HepG2 (cell line): ENCODE measurements at regions not wholly inside any gene's neighbourhood (a gene's known extent, or its start where the extent isn't known, plus 50 kb on each side); places are given as distances from the start of the nearest gene placed in this dataset.

Source experiments
- ATAC-seq: fragments of 200-7000 bp; cut with Tn5 transposase; 3 replicates; pipeline ENCODE4 v1.9.1; 2020; ENCODE audit warnings: mild to moderate bottlenecking, moderate library complexity
- BruUV-seq: library from RNA; stranded (reverse); fragments of 400-500 nt; replicated peaks from 2 replicates; lab custom pipeline; 2021; lab: Mats Ljungman, UMichigan
- CTCF ChIA-PET: fragments of 300-600 bp; formaldehyde crosslinking; extraction: SDS; loops from one replicate; lab custom pipeline; 2021; ENCODE audit warnings: low total read pairs, inconsistent platforms, low intra/inter-chr PET ratio; lab: Yijun Ruan, JAX
- POLR2A ChIA-PET: fragments of 350-600 bp; sonication (Branson Sonifier 250); formaldehyde crosslinking; loops from one replicate; lab custom pipeline; 2020; ENCODE audit warnings: antibody characterized with exemption, inconsistent platforms; lab: Yijun Ruan, JAX
- DNase-seq: peaks from one replicate; pipeline ENCODE4 v3.0.0-alpha.2; 2015; ENCODE audit warnings: low spot score
- FAIRE-seq: peaks from 3 replicates; lab custom pipeline; 2011; peaks lifted over from hg19 to GRCh38; lab: Jason Lieb, UNC
- H2AFZ ChIP-seq: one replicate; pipeline ENCODE4 v1.6.1; 2011; ENCODE audit warnings: low read length, inconsistent platforms
- H3K27ac ChIP-seq: fragments of 300-600 bp; 3 replicates; pipeline ENCODE4 v1.8.0; 2011; ENCODE audit warnings: mixed run types, mild to moderate bottlenecking, mixed read lengths, low read length, inconsistent platforms; ENCODE audit not compliant: insufficient read depth; ENCODE audit errors: extremely low read length
- H3K27me3 ChIP-seq, 2 experiments: fragments of 200-600 bp in 1 of 2; 2 replicates in 1 of 2; 3 replicates in 1 of 2; pipeline versions ENCODE4 v1.6.0 to v1.8.0; 2011; ENCODE audit warnings: low read length in 2 of 2, mild to moderate bottlenecking in 2 of 2, moderate library complexity in 2 of 2, inconsistent platforms in 1 of 2; ENCODE audit not compliant: insufficient read depth in 2 of 2, control insufficient read depth in 1 of 2
- H3K36me3 ChIP-seq, 2 experiments: fragments of 200-600 bp in 1 of 2; replicated peaks in 1 of 2; 2 replicates in 1 of 2; 3 replicates in 1 of 2; pipeline versions ENCODE4 v1.5.1 to v1.8.0; 2011; ENCODE audit warnings: low read length in 2 of 2, inconsistent platforms in 1 of 2; ENCODE audit not compliant: insufficient read depth in 2 of 2, control insufficient read depth in 1 of 2
- H3K4me1 ChIP-seq: 2 replicates; pipeline ENCODE4 v1.5.1; 2012; ENCODE audit warnings: low read length, inconsistent platforms; ENCODE audit not compliant: insufficient read depth
- H3K4me2 ChIP-seq: 2 replicates; pipeline ENCODE4 v1.6.0; 2011; ENCODE audit warnings: low read depth, low read length, inconsistent platforms
- H3K4me3 ChIP-seq, 3 experiments: fragments of 200-600 bp in 1 of 3; sonication (generic), shearing (Covaris generic) in 1 of 3; replicated peaks in 1 of 3; 2 replicates each; pipeline ENCODE4 v1.5.1; 2011 to 2016; ENCODE audit warnings: low read length in 3 of 3, inconsistent platforms in 2 of 3, low read depth in 2 of 3, mild to moderate bottlenecking in 2 of 3, control low read depth in 1 of 3, mixed read lengths in 1 of 3; ENCODE audit not compliant: insufficient read depth in 1 of 3
- H3K79me2 ChIP-seq: one replicate; pipeline ENCODE4 v1.6.1; 2011; ENCODE audit warnings: low read length, inconsistent platforms; ENCODE audit not compliant: insufficient read depth
- H3K9ac ChIP-seq: 2 replicates; pipeline ENCODE4 v1.6.0; 2011; ENCODE audit warnings: mild to moderate bottlenecking, low read depth, low read length, inconsistent platforms; ENCODE audit not compliant: insufficient read depth
- H3K9me3 ChIP-seq: 2 replicates; pipeline ENCODE4 v1.5.1; 2012; ENCODE audit warnings: mild to moderate bottlenecking, low read length
- H4K20me1 ChIP-seq: 2 replicates; pipeline ENCODE4 v1.6.0; 2011; ENCODE audit warnings: inconsistent platforms, mild to moderate bottlenecking, low read length, moderate library complexity; ENCODE audit not compliant: insufficient read depth
- ELF1 ChIP-seq: sonication (generic); formaldehyde crosslinking; IDR thresholded peaks from 2 replicates; pipeline ENCODE4 v1.4.0; 2020; ENCODE audit warnings: missing genetic modification reagents
- KLF13 ChIP-seq: sonication (generic); formaldehyde crosslinking; IDR thresholded peaks from 2 replicates; pipeline ENCODE4 v1.4.0; 2020; ENCODE audit warnings: mild to moderate bottlenecking, missing genetic modification reagents
- KMT2B ChIP-seq: IDR thresholded peaks from 2 replicates; pipeline ENCODE4 v1.6.1; 2016; ENCODE audit warnings: missing genetic modification reagents, missing compliant biosample characterization
- MXI1 ChIP-seq: IDR thresholded peaks from 3 replicates; pipeline ENCODE4 v1.6.1; 2012; ENCODE audit warnings: low read depth, low read length, inconsistent platforms, borderline replicate concordance
- NR2F1 ChIP-seq, 2 experiments: fragments of 450-650 bp in 1 of 2; formaldehyde crosslinking in 1 of 2; IDR thresholded peaks; 2 replicates each; pipeline versions ENCODE4 v1.5.0 to v1.6.1; 2016 to 2020; ENCODE audit warnings: mild to moderate bottlenecking in 1 of 2, missing compliant biosample characterization in 1 of 2, missing genetic modification reagents in 1 of 2, moderate library complexity in 1 of 2
- RFX5 ChIP-seq: IDR thresholded peaks from 2 replicates; pipeline ENCODE4 v1.6.1; 2011; ENCODE audit warnings: low read depth, low read length, improper control_type of control experiment
- ZNF557 ChIP-seq: sonication (generic); formaldehyde crosslinking; IDR thresholded peaks from 2 replicates; pipeline ENCODE4 v1.4.0; 2020; ENCODE audit warnings: missing genetic modification reagents
- WGBS: methylation state at CpG from one replicate; pipeline ENCODE4 v1.1.6; 2017; ENCODE audit warnings: low lambda C conversion rate; 5-methylcytosine and 5-hydroxymethylcytosine counted together
- in situ Hi-C: cut with HindIII; loops from 2 replicates; pipeline ENCODE4 v1.10.0; 2017; ENCODE audit warnings: low pct_unique_long_range_greater_than_20kb; ENCODE audit not compliant: extremely low pct_ligation_motif_present
- intact Hi-C: fragments of 100-400 bp; cut with micrococcal nuclease; formaldehyde crosslinking; loops from one replicate; pipeline ENCODE4 v1.10.0; 2022; ENCODE audit not compliant: unreplicated experiment
- TF ChIP-seq, protein P1 (sequence below): sonication (generic); formaldehyde crosslinking; IDR thresholded peaks from 2 replicates; pipeline ENCODE4 v1.5.0; 2020; ENCODE audit warnings: mild to moderate bottlenecking, missing genetic modification reagents

DNA sequence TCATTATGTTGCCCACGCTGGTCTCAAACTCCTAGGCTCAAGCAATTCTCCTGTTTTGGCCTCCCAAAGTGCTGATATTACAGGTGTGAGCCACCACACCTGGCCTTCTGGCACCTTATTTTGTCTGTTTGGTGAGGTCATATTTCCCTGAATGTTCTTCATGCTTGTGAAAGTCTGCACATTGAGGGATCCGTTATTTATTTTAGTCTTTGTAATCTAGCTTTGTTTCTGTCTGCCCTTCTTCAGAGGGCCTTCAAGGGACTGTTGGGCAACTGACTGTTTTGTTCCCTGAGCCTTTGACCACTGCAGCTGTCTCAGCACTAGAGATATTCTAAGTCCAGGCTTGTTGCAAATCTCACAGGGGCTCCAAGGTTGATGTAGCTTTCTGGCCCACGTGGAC, 110.5 kb upstream of the RFC3 start (continued):
- TF ChIP-seq, protein P1, sequence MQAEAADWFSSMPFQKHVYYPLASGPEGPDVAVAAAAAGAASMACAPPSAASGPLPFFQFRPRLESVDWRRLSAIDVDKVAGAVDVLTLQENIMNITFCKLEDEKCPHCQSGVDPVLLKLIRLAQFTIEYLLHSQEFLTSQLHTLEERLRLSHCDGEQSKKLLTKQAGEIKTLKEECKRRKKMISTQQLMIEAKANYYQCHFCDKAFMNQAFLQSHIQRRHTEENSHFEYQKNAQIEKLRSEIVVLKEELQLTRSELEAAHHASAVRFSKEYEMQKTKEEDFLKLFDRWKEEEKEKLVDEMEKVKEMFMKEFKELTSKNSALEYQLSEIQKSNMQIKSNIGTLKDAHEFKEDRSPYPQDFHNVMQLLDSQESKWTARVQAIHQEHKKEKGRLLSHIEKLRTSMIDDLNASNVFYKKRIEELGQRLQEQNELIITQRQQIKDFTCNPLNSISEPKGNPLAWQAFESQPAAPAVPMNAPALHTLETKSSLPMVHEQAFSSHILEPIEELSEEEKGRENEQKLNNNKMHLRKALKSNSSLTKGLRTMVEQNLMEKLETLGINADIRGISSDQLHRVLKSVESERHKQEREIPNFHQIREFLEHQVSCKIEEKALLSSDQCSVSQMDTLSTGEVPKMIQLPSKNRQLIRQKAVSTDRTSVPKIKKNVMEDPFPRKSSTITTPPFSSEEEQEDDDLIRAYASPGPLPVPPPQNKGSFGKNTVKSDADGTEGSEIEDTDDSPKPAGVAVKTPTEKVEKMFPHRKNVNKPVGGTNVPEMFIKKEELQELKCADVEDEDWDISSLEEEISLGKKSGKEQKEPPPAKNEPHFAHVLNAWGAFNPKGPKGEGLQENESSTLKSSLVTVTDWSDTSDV (CRISPR knock-in tag): no peak
- TF ChIP-seq KMT2B (CRISPR knock-in tag): no peak
- TF ChIP-seq MXI1: no peak

DNA sequence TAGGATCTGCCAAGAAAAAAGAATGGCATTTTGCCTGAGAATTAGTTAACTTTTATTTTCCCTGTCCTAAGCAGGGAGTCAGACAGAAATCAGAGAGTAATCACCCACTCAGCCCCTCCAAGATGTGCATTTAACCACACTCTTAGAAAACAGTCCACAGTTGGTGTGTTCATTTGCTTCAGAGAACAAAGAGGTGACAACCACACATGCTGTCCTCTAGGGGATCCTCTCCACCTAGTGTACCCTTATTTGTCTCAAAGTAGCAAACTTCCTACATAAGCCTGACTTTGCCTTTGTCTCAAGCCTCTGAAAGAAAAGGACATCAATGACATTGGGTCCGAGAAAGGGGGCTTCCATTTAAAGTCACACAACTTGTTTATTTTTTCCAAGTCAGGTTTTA, 107.0 kb upstream of the RFC3 start:
- Histone ChIP-seq H3K4me1 (no peaks in the 10 kb centered on the region), H3K36me3 (no peaks in the 10 kb centered on the region), H3K9me3 (peaks cover 7% of the 10 kb centered on the region; the same call in 1 of the 2 replicates), H3K9ac (no peak overlapping the region), H3K4me3 (no peak overlapping the region), H3K27me3 (no peaks in the 10 kb centered on the region), H4K20me1 (no peaks in the 10 kb centered on the region), H3K4me2 (no peak overlapping the region), H3K27ac (no peak overlapping the region), H2AFZ (no peak overlapping the region), H3K79me2 (no peaks in the 10 kb centered on the region)
- TF ChIP-seq NR2F1 (CRISPR knock-in tag; IDR thresholded peaks at IDR 0.05): no peak
- TF ChIP-seq RFX5: no peak
- no peak for TF ChIP-seq ELF1
- TF ChIP-seq ZNF557: no peak
- no peak for TF ChIP-seq KLF13 (CRISPR knock-in tag)
- ChIA-PET CTCF (no interaction called here), POLR2A (no interaction called here)
- in situ Hi-C loops: no loop called here
- intact Hi-C loops: no loop called here
- ATAC-seq (no peak), FAIRE-seq (peak; percentile 26), DNase-seq (no peak)
- BruUV-seq: no TSS peak
- 65% methylated on average over 1 of the region's 1 CpG for WGBS
